ENCODE measurements at regions not wholly inside any gene's neighbourhood (a gene's known extent, or its start where the extent isn't known, plus 50 kb on each side); places are given as distances from the start of the nearest gene placed in this dataset.

- TF ChIP-seq CTCF (IDR thresholded peaks at IDR 0.05), result no peak
- TF ChIP-seq POLR2A (IDR thresholded peaks at IDR 0.05), result no peak
Measured at GRCh38 chr4:52248820-52249219, 197.7 kb downstream of the SPATA18 start.
